PC-9 (cell line): ENCODE measurements at regions not wholly inside any gene's neighbourhood (a gene's known extent, or its start where the extent isn't known, plus 50 kb on each side); places are given as distances from the start of the nearest gene placed in this dataset.

Source experiments
- BruUV-seq: library from RNA; stranded (reverse); fragments of 400-500 nt; replicated peaks from 2 replicates; lab custom pipeline; 2021; lab: Mats Ljungman, UMichigan
- CTCF ChIA-PET: fragments of 300-600 bp; sonication (Branson Sonifier 250); formaldehyde crosslinking; loops from one replicate; lab custom pipeline; 2022; ENCODE audit warnings: antibody characterized with exemption; lab: Charles Lee
- POLR2A ChIA-PET: fragments of 300-600 bp; sonication (Branson Sonifier 250); formaldehyde crosslinking; loops from one replicate; lab custom pipeline; 2022; ENCODE audit warnings: antibody characterized with exemption; ENCODE audit not compliant: unreplicated experiment; lab: Charles Lee
- DNase-seq, 2 experiments: peaks; one replicate each; pipeline versions ENCODE4 v3.0.0 to v3.0.0-alpha.2; 2015 to 2022; ENCODE audit warnings: mixed read lengths in 1 of 2
- H2AFZ ChIP-seq: fragments of 200-600 bp; sonication (generic); 2 replicates; pipeline ENCODE4 v1.8.1; 2017; ENCODE audit warnings: antibody characterized with exemption
- H3F3A ChIP-seq: fragments of 200-600 bp; sonication (generic); 2 replicates; pipeline ENCODE4 v1.8.1; 2017; ENCODE audit warnings: antibody characterized with exemption, mild to moderate bottlenecking, low read depth; ENCODE audit not compliant: insufficient read depth
- H3K27ac ChIP-seq: fragments of 200-600 bp; sonication (generic); 2 replicates; pipeline ENCODE4 v1.6.1; 2016; ENCODE audit warnings: mixed run types
- H3K27me3 ChIP-seq: fragments of 200-600 bp; sonication (generic); 2 replicates; pipeline ENCODE4 v1.6.1; 2016; ENCODE audit warnings: low read depth, mixed run types; ENCODE audit not compliant: insufficient read depth
- H3K36me3 ChIP-seq: fragments of 200-600 bp; sonication (generic); 2 replicates; pipeline ENCODE4 v1.6.1; 2016; ENCODE audit warnings: low read depth, mixed run types
- H3K4me1 ChIP-seq: fragments of 200-600 bp; sonication (generic); replicated peaks from 2 replicates; pipeline ENCODE4 v1.6.1; 2016; ENCODE audit warnings: mixed run types; ENCODE audit not compliant: insufficient read depth
- H3K4me2 ChIP-seq: fragments of 200-600 bp; sonication (generic); 2 replicates; pipeline ENCODE4 v1.6.1; 2017; ENCODE audit warnings: mixed run types
- H3K4me3 ChIP-seq: fragments of 200-600 bp; sonication (generic); 2 replicates; pipeline ENCODE4 v1.6.1; 2016; ENCODE audit warnings: mixed run types
- H3K79me2 ChIP-seq: fragments of 200-600 bp; sonication (generic); 2 replicates; pipeline ENCODE4 v1.6.1; 2017; ENCODE audit warnings: low read depth, mixed run types
- H3K9me2 ChIP-seq: fragments of 200-600 bp; sonication (generic); 2 replicates; pipeline ENCODE4 v1.8.1; 2017; ENCODE audit warnings: mild to moderate bottlenecking; ENCODE audit not compliant: insufficient read depth
- H3K9me3 ChIP-seq: fragments of 200-600 bp; sonication (generic); 2 replicates; pipeline ENCODE4 v1.8.1; 2016; ENCODE audit warnings: low read depth; ENCODE audit not compliant: insufficient read depth
- H4K20me1 ChIP-seq: fragments of 200-600 bp; sonication (generic); 2 replicates; pipeline ENCODE4 v1.8.1; 2017; ENCODE audit not compliant: insufficient read depth
- EZH2 ChIP-seq: fragments of 200-600 bp; sonication (generic); IDR thresholded peaks from 2 replicates; pipeline ENCODE4 v1.8.0; 2017; ENCODE audit warnings: antibody characterized with exemption, low read depth
- intact Hi-C: fragments of 100-400 bp; cut with micrococcal nuclease; formaldehyde crosslinking; loops from one replicate; pipeline ENCODE4 v1.10.0; 2022; ENCODE audit not compliant: unreplicated experiment
- TF ChIP-seq, protein P1 (sequence below): fragments of 200-600 bp; sonication (generic); conservative IDR thresholded peaks from 2 replicates; pipeline ENCODE4 v1.6.1; 2017; ENCODE audit warnings: mixed run types, antibody characterized with exemption, mild to moderate bottlenecking, moderate library complexity

GRCh38 chr16:62638324-62638911 is 602.2 kb upstream of the CDH8 start:
- Histone ChIP-seq H4K20me1 (no peaks in the 10 kb centered on the region), H3K4me1 (no peaks in the 10 kb centered on the region), H2AFZ (no peak overlapping the region), H3K4me2 (no peak overlapping the region), H3K27ac (no peak overlapping the region), H3F3A (no peaks in the 10 kb centered on the region), H3K27me3 (no peaks in the 10 kb centered on the region), H3K36me3 (no peaks in the 10 kb centered on the region), H3K9me3 (no peaks in the 10 kb centered on the region), H3K9me2 (no peaks in the 10 kb centered on the region), H3K79me2 (no peaks in the 10 kb centered on the region), H3K4me3 (no peak overlapping the region)
- no peak for TF ChIP-seq EZH2
- TF ChIP-seq, protein P1, sequence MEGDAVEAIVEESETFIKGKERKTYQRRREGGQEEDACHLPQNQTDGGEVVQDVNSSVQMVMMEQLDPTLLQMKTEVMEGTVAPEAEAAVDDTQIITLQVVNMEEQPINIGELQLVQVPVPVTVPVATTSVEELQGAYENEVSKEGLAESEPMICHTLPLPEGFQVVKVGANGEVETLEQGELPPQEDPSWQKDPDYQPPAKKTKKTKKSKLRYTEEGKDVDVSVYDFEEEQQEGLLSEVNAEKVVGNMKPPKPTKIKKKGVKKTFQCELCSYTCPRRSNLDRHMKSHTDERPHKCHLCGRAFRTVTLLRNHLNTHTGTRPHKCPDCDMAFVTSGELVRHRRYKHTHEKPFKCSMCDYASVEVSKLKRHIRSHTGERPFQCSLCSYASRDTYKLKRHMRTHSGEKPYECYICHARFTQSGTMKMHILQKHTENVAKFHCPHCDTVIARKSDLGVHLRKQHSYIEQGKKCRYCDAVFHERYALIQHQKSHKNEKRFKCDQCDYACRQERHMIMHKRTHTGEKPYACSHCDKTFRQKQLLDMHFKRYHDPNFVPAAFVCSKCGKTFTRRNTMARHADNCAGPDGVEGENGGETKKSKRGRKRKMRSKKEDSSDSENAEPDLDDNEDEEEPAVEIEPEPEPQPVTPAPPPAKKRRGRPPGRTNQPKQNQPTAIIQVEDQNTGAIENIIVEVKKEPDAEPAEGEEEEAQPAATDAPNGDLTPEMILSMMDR = no peak
- CTCF ChIA-PET = no interaction called here
- BruUV-seq = no TSS peak
- DNase-seq = no peak
- POLR2A ChIA-PET = no interaction called here
- intact Hi-C loops = no loop called here

- Histone ChIP-seq H4K20me1 (no peaks in the 10 kb centered on the region; the same call in 1 of the 2 replicates), H3K4me3 (no peak overlapping the region), H3K4me2 (no peak overlapping the region), H3K27me3 (no peaks in the 10 kb centered on the region), H3F3A (no peaks in the 10 kb centered on the region), H2AFZ (no peak overlapping the region), H3K9me3 (no peaks in the 10 kb centered on the region), H3K36me3 (no peaks in the 10 kb centered on the region), H3K4me1 (no peaks in the 10 kb centered on the region), H3K9me2 (no peaks in the 10 kb centered on the region), H3K79me2 (no peaks in the 10 kb centered on the region), H3K27ac (no peak overlapping the region)
- ChIA-PET POLR2A (no interaction called here), CTCF (no interaction called here)
- no TSS peak for BruUV-seq
- intact Hi-C loops = no loop called here
- no peak for DNase-seq
- TF ChIP-seq, protein P1 = no peak
- no peak for TF ChIP-seq EZH2
Measured at GRCh38 chr16:62625326-62625725, 589.1 kb upstream of the CDH8 start.

DNA sequence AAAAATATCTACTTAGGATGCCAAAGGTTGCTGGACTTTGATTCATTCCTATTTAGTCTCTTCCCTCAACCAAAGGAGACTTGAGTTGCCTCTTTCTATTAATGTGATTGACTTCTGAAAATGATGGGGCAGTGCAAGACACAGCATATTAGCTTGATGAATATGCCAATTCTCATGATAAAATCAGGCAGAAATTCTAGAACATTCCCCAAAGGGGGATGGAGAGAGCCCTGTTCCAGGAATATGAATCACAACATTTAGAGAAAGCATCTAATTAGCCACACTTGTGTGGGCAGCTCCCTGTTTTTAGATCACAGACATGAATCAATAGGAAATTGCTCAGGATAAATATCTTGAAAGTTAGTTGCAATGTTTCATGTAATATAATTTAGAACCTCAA is 584.0 kb upstream of the CDH8 start:
- Histone ChIP-seq H3K27ac (no peak overlapping the region), H3K4me3 (no peak overlapping the region), H3K4me1 (no peaks in the 10 kb centered on the region), H4K20me1 (0 out of 2 replicates have a peak, but pooled peaks cover 3% of the 10 kb centered on the region), H3K9me2 (no peaks in the 10 kb centered on the region), H3K79me2 (no peaks in the 10 kb centered on the region), H3K9me3 (no peaks in the 10 kb centered on the region), H2AFZ (no peak overlapping the region), H3F3A (no peaks in the 10 kb centered on the region), H3K4me2 (no peak overlapping the region), H3K36me3 (no peaks in the 10 kb centered on the region), H3K27me3 (no peaks in the 10 kb centered on the region)
- intact Hi-C loops = no loop called here
- TF ChIP-seq, protein P1 = no peak
- no peak for TF ChIP-seq EZH2
- no TSS peak for BruUV-seq
- POLR2A ChIA-PET = no interaction called here
- DNase-seq = no peak
- CTCF ChIA-PET = no interaction called here
